ENCODE measurements at regions not wholly inside any gene's neighbourhood (a gene's known extent, or its start where the extent isn't known, plus 50 kb on each side); places are given as distances from the start of the nearest gene placed in this dataset.

GRCh38 chr6:133106934-133107333, 134.2 kb upstream of the EYA4 start:
- Mint-ChIP-seq H3K4me1 (ENCODE audit: low read depth) (no peaks in the 10 kb centered on the region), H3K27ac (ENCODE audit: unreplicated experiment) (no peak overlapping the region), H3K36me3 (ENCODE audit: low read depth) (no peaks in the 10 kb centered on the region), H3K27me3 (ENCODE audit: low read depth) (no peaks in the 10 kb centered on the region), H3K9me3 (ENCODE audit: low read depth) (no peaks in the 10 kb centered on the region), H3K4me3 (ENCODE audit: unreplicated experiment) (no peak overlapping the region)
- no peak for TF ChIP-seq CTCF (IDR thresholded peaks at IDR 0.05)
- no peak for DNase-seq (ENCODE audit: low spot score)

DNA sequence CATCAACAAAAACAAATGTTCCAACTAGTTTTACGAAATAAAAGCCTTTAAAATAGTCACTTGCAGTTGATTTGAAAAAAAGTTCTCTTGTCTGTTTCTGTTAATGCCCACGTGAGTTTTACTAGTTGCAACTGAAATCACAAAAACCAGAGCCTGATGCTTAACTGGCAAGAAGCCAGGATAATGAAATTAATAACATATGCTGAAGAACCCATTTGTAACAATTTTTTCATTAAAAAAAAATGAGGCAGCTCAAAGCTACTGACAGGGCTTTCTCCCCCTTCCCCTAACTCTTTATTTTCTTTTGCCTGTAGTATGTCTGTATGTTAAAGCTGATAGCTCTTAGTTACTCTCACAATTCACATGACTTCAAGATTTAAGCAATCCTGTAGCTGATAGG, 132.7 kb upstream of the EYA4 start:
- no peaks in the 10 kb centered on the region for H3K4me1 Mint-ChIP-seq (ENCODE audit: low read depth)
- TF ChIP-seq CTCF (IDR thresholded peaks at IDR 0.05) = no peak
- no peaks in the 10 kb centered on the region for H3K9me3 Mint-ChIP-seq (ENCODE audit: low read depth)
- H3K27ac Mint-ChIP-seq (ENCODE audit: unreplicated experiment) = no peak overlapping the region
- no peaks in the 10 kb centered on the region for H3K36me3 Mint-ChIP-seq (ENCODE audit: low read depth)
- DNase-seq (ENCODE audit: low spot score) = no peak
- no peaks in the 10 kb centered on the region for H3K27me3 Mint-ChIP-seq (ENCODE audit: low read depth)
- H3K4me3 Mint-ChIP-seq (ENCODE audit: unreplicated experiment) = no peak overlapping the region

DNA sequence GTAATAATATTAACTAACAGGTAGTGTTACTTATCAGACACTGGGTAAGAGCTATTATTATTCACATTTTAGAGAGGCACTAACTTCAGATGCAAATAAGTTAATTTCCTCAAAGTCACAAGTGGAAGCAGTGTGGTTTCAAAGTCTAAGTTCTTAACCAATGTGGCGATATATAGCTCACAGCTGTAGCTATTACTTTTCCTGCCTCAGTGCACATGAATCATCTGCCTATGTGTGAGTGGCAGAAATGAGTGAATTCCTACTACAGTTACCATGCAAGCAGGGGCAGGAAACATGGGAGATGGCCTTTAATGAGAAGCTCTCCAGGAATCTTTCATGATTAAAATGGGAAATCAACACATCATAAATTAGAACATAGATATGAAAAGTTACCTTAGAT, 126.2 kb upstream of the EYA4 start:
- no peaks in the 10 kb centered on the region for H3K27me3 Mint-ChIP-seq (ENCODE audit: low read depth)
- H3K27ac Mint-ChIP-seq (ENCODE audit: unreplicated experiment) = no peak overlapping the region
- no peak for TF ChIP-seq CTCF (IDR thresholded peaks at IDR 0.05)
- no peaks in the 10 kb centered on the region for H3K4me1 Mint-ChIP-seq (ENCODE audit: low read depth)
- H3K4me3 Mint-ChIP-seq (ENCODE audit: unreplicated experiment) = no peak overlapping the region
- no peaks in the 10 kb centered on the region for H3K36me3 Mint-ChIP-seq (ENCODE audit: low read depth)
- DNase-seq (ENCODE audit: low spot score) = no peak
- H3K9me3 Mint-ChIP-seq (ENCODE audit: low read depth) = peaks cover 10% of the 10 kb centered on the region

- Mint-ChIP-seq H3K27me3 (ENCODE audit: low read depth) (no peaks in the 10 kb centered on the region), H3K36me3 (ENCODE audit: low read depth) (peaks cover 5% of the 10 kb centered on the region), H3K4me3 (ENCODE audit: unreplicated experiment) (no peak overlapping the region), H3K9me3 (ENCODE audit: low read depth) (peaks cover 19% of the 10 kb centered on the region), H3K27ac (ENCODE audit: unreplicated experiment) (no peak overlapping the region), H3K4me1 (ENCODE audit: low read depth) (no peaks in the 10 kb centered on the region)
- no peak for DNase-seq (ENCODE audit: low spot score)
- no peak for TF ChIP-seq CTCF (IDR thresholded peaks at IDR 0.05)
Measured at GRCh38 chr6:133115946-133116345, 125.2 kb upstream of the EYA4 start.

- H3K9me3 Mint-ChIP-seq (ENCODE audit: low read depth) = peaks cover 3% of the 10 kb centered on the region
- DNase-seq (ENCODE audit: low spot score) = no peak
- no peak overlapping the region for H3K4me3 Mint-ChIP-seq (ENCODE audit: unreplicated experiment)
- H3K27ac Mint-ChIP-seq (ENCODE audit: unreplicated experiment) = no peak overlapping the region
- H3K4me1 Mint-ChIP-seq (ENCODE audit: low read depth) = peaks cover 11% of the 10 kb centered on the region
- no peak for TF ChIP-seq CTCF (IDR thresholded peaks at IDR 0.05)
- H3K36me3 Mint-ChIP-seq (ENCODE audit: low read depth) = no peaks in the 10 kb centered on the region
- no peaks in the 10 kb centered on the region for H3K27me3 Mint-ChIP-seq (ENCODE audit: low read depth)
Measured at GRCh38 chr6:133128191-133128590, 113.0 kb upstream of the EYA4 start.
